H1 (cell line): ENCODE measurements at regions not wholly inside any gene's neighbourhood (a gene's known extent, or its start where the extent isn't known, plus 50 kb on each side); places are given as distances from the start of the nearest gene placed in this dataset.

Experiments
- CTCF ChIA-PET: fragments of 300-600 bp; sonication (Branson Sonifier 250); formaldehyde crosslinking; loops from one replicate; lab custom pipeline; 2021; ENCODE audit not compliant: partially characterized antibody; lab: Charles Lee
- POLR2A ChIA-PET: fragments of 300-600 bp; sonication (Branson Sonifier 250); formaldehyde crosslinking; loops from one replicate; lab custom pipeline; 2021; ENCODE audit warnings: inconsistent platforms; ENCODE audit not compliant: partially characterized antibody; lab: Charles Lee
- DNase-seq, 2 experiments: peaks; one replicate each; pipeline versions ENCODE4 v3.0.0 to v3.0.0-alpha.2; 2010 to 2022; ENCODE audit warnings: low spot score in 2 of 2, low read depth in 1 of 2, mixed read lengths in 1 of 2
- FAIRE-seq: peaks from 2 replicates; lab custom pipeline; 2011; peaks lifted over from hg19 to GRCh38; lab: Jason Lieb, UNC
- H2AFZ ChIP-seq: 2 replicates; pipeline ENCODE4 v1.8.1; 2012; ENCODE audit warnings: low read length, inconsistent platforms
- H2AK5ac ChIP-seq: 2 replicates; pipeline ENCODE4 v1.6.1; 2013; ENCODE audit warnings: low read depth, low read length
- H2BK120ac ChIP-seq: replicated peaks from 2 replicates; pipeline ENCODE3; 2013; ENCODE audit warnings: low read depth, low read length, inconsistent platforms
- H2BK12ac ChIP-seq: 2 replicates; pipeline ENCODE4 v1.6.1; 2013; ENCODE audit warnings: low read depth, low read length
- H2BK15ac ChIP-seq: 2 replicates; pipeline ENCODE4 v1.6.1; 2013; ENCODE audit warnings: low read length
- H2BK20ac ChIP-seq: 2 replicates; pipeline ENCODE4 v1.6.1; 2013; ENCODE audit warnings: low read length
- H2BK5ac ChIP-seq: 2 replicates; pipeline ENCODE4 v1.6.1; 2013; ENCODE audit warnings: low read depth, low read length
- H3K14ac ChIP-seq: 2 replicates; pipeline ENCODE4 v1.6.1; 2013; ENCODE audit warnings: inconsistent platforms; ENCODE audit not compliant: insufficient read length
- H3K18ac ChIP-seq: 2 replicates; pipeline ENCODE4 v1.6.1; 2013; ENCODE audit warnings: low read length; ENCODE audit errors: extremely low read depth
- H3K23ac ChIP-seq: 2 replicates; pipeline ENCODE4 v1.6.1; 2013; ENCODE audit warnings: inconsistent platforms; ENCODE audit not compliant: insufficient read length
- H3K23me2 ChIP-seq: 2 replicates; pipeline ENCODE4 v1.6.1; 2013; ENCODE audit warnings: low read depth, low read length
- H3K27ac ChIP-seq: 2 replicates; pipeline ENCODE4 v1.6.1; 2011; ENCODE audit warnings: low read depth, low read length, inconsistent platforms
- H3K27me3 ChIP-seq, 4 experiments: replicated peaks in 1 of 4; 1 replicate in 1 of 4; 2 replicates in 3 of 4; pipeline versions ENCODE4 v1.6.1 to v1.8.1; 2011 to 2013; ENCODE audit warnings: low read length in 3 of 4, mild to moderate bottlenecking in 3 of 4, inconsistent platforms in 2 of 4, mixed read lengths in 2 of 4, moderate library complexity in 1 of 4; ENCODE audit not compliant: control insufficient read depth in 3 of 4, insufficient read depth in 3 of 4; ENCODE audit errors: extremely low read depth in 1 of 4
- H3K36me3 ChIP-seq, 4 experiments: 2 replicates each; pipeline versions ENCODE4 v1.6.1 to v1.8.1; 2011 to 2013; ENCODE audit warnings: mild to moderate bottlenecking in 4 of 4, low read length in 3 of 4, moderate library complexity in 2 of 4, control low read depth in 1 of 4, inconsistent platforms in 1 of 4; ENCODE audit not compliant: insufficient read depth in 4 of 4, control insufficient read depth in 2 of 4
- H3K4ac ChIP-seq: replicated peaks from 2 replicates; pipeline ENCODE3; 2013; ENCODE audit warnings: low read length, low read depth, mixed read lengths, inconsistent platforms; ENCODE audit not compliant: insufficient read length
- H3K4me1 ChIP-seq, 4 experiments: replicated peaks in 1 of 4; 1 replicate in 1 of 4; 2 replicates in 3 of 4; pipeline versions ENCODE4 v1.6.1 to v1.8.1; 2011 to 2013; ENCODE audit warnings: low read length in 3 of 4, inconsistent platforms in 2 of 4, mixed read lengths in 1 of 4; ENCODE audit not compliant: insufficient read depth in 4 of 4, control insufficient read depth in 3 of 4
- H3K4me2 ChIP-seq, 2 experiments: 2 replicates each; pipeline versions ENCODE4 v1.6.1 to v1.8.1; 2011 to 2013; ENCODE audit warnings: low read depth in 2 of 2, low read length in 2 of 2, control low read depth in 1 of 2, inconsistent platforms in 1 of 2, mild to moderate bottlenecking in 1 of 2; ENCODE audit not compliant: insufficient read depth in 1 of 2
- H3K4me3 ChIP-seq, 4 experiments: fragments of 200-600, 300-600 bp in 1 of 4; sonication (generic), shearing (Covaris generic), sonication (Bioruptor Twin) in 1 of 4; 2 replicates each; pipeline versions ENCODE4 v1.5.1 to v1.8.1; 2011 to 2016; ENCODE audit warnings: low read length in 4 of 4, low read depth in 3 of 4, control low read depth in 2 of 4, inconsistent platforms in 2 of 4, mild to moderate bottlenecking in 2 of 4, mixed read lengths in 1 of 4, moderate library complexity in 1 of 4; ENCODE audit not compliant: insufficient read depth in 2 of 4; ENCODE audit errors: extremely low read depth in 1 of 4
- H3K56ac ChIP-seq: replicated peaks from 2 replicates; pipeline ENCODE3; 2013; ENCODE audit warnings: low read depth, mild to moderate bottlenecking, mixed read lengths, low read length, inconsistent platforms; ENCODE audit not compliant: insufficient read length
- H3K79me1 ChIP-seq: 2 replicates; pipeline ENCODE4 v1.6.1; 2013; ENCODE audit warnings: low read depth, low read length, control low read depth
- H3K79me2 ChIP-seq, 2 experiments: 2 replicates each; pipeline versions ENCODE4 v1.6.1 to v1.8.1; 2012 to 2013; ENCODE audit warnings: low read length in 2 of 2, mild to moderate bottlenecking in 2 of 2, inconsistent platforms in 1 of 2; ENCODE audit not compliant: insufficient read depth in 2 of 2, control insufficient read depth in 1 of 2
- H3K9ac ChIP-seq, 4 experiments: replicated peaks in 1 of 4; 1 replicate in 1 of 4; 2 replicates in 3 of 4; pipeline versions ENCODE4 v1.6.1 to v1.8.1; 2011 to 2013; ENCODE audit warnings: low read depth in 3 of 4, low read length in 3 of 4, control low read depth in 2 of 4, mild to moderate bottlenecking in 2 of 4, moderate library complexity in 2 of 4, inconsistent platforms in 1 of 4; ENCODE audit errors: extremely low read depth in 1 of 4
- H3K9me3 ChIP-seq, 2 experiments: 2 replicates each; pipeline versions ENCODE4 v1.6.1 to v1.8.1; 2012 to 2013; ENCODE audit warnings: mild to moderate bottlenecking in 2 of 2, moderate library complexity in 2 of 2, control low read depth in 1 of 2, inconsistent platforms in 1 of 2, low read depth in 1 of 2, low read length in 1 of 2, mixed read lengths in 1 of 2; ENCODE audit not compliant: insufficient read depth in 2 of 2
- H4K20me1 ChIP-seq, 2 experiments: replicated peaks in 1 of 2; 2 replicates each; pipeline versions ENCODE3 to v1.8.1; 2011 to 2013; ENCODE audit warnings: inconsistent platforms in 2 of 2, low read length in 2 of 2, mild to moderate bottlenecking in 1 of 2; ENCODE audit not compliant: insufficient read depth in 2 of 2, control insufficient read depth in 1 of 2
- H4K5ac ChIP-seq: 2 replicates; pipeline ENCODE4 v1.6.1; 2013; ENCODE audit warnings: low read length, low read depth, mixed read lengths, inconsistent platforms; ENCODE audit not compliant: insufficient read length
- H4K8ac ChIP-seq: 2 replicates; pipeline ENCODE4 v1.8.0; 2013; ENCODE audit warnings: mild to moderate bottlenecking, moderate library complexity, low read length, inconsistent platforms; ENCODE audit not compliant: insufficient read depth; ENCODE audit errors: extremely low read depth
- H4K91ac ChIP-seq: replicated peaks from 2 replicates; pipeline ENCODE3; 2013; ENCODE audit warnings: low read length, mixed read lengths, inconsistent platforms; ENCODE audit not compliant: insufficient read length
- SRF ChIP-seq: IDR thresholded peaks from 2 replicates; pipeline ENCODE4 v1.6.1; 2011; ENCODE audit warnings: mild to moderate bottlenecking, low read depth, low read length, moderate library complexity
- WGBS, 2 experiments: shearing (Covaris generic) in 1 of 2; methylation state at CpG; one replicate each; pipeline versions ENCODE4 v1.1.6 to v1.1.7; 2013 to 2015; ENCODE audit warnings: low lambda C conversion rate in 2 of 2, mixed read lengths in 2 of 2, inconsistent platforms in 1 of 2, low coverage in 1 of 2, missing lambda C conversion rate in 1 of 2; ENCODE audit not compliant: insufficient replicate concordance in 2 of 2, insufficient coverage in 1 of 2, insufficient read length in 1 of 2; ENCODE audit errors: extremely low coverage in 1 of 2, missing lambda C conversion rate in 1 of 2; 5-methylcytosine and 5-hydroxymethylcytosine counted together

GRCh38 chr16:85995541-85996423, 96.8 kb downstream of the IRF8 start:
- H3K9ac ChIP-seq: no peak overlapping the region
- H2BK5ac ChIP-seq: no peak overlapping the region
- H3K56ac ChIP-seq: no peak overlapping the region
- H3K79me1 ChIP-seq: no peaks in the 10 kb centered on the region
- no peak overlapping the region for H3K4me3 ChIP-seq
- no peaks in the 10 kb centered on the region for H3K23me2 ChIP-seq
- H4K20me1 ChIP-seq: no peaks in the 10 kb centered on the region
- no peaks in the 10 kb centered on the region for H3K36me3 ChIP-seq
- H3K27me3 ChIP-seq: no peaks in the 10 kb centered on the region
- no peak overlapping the region for H2BK12ac ChIP-seq
- 89% methylated on average over 27 of the region's 27 CpGs; no CpG with 5 or more reads in 1 of the 2 experiments for WGBS, 2 experiments
- no peak overlapping the region for H2BK15ac ChIP-seq
- no peak overlapping the region for H2AK5ac ChIP-seq
- H2BK20ac ChIP-seq: no peak overlapping the region
- H4K5ac ChIP-seq: no peak overlapping the region
- H3K4me1 ChIP-seq: no peaks in the 10 kb centered on the region; a peak in 1 of 7 replicates
- H3K27ac ChIP-seq: no peak overlapping the region
- CTCF ChIA-PET: interaction anchor here (5.4 to 18.2 kb wide), 2 partner anchors 24 to 177 kb away, joined by 18 to 319 read pairs; no protein-coding TSS in a partner anchor
- no peak for DNase-seq
- H3K23ac ChIP-seq: no peak overlapping the region
- H2AFZ ChIP-seq: no peak overlapping the region
- no peak overlapping the region for H2BK120ac ChIP-seq
- no peak overlapping the region for H3K18ac ChIP-seq
- H3K4ac ChIP-seq: no peak overlapping the region
- no peak overlapping the region for H4K8ac ChIP-seq
- no peak overlapping the region for H4K91ac ChIP-seq
- POLR2A ChIA-PET: no interaction called here
- FAIRE-seq: no peak
- no peak overlapping the region for H3K14ac ChIP-seq
- H3K79me2 ChIP-seq: no peaks in the 10 kb centered on the region
- H3K9me3 ChIP-seq: no peaks in the 10 kb centered on the region
- no peak overlapping the region for H3K4me2 ChIP-seq
- no peak for TF ChIP-seq SRF
